GM18858 (cell line): ENCODE measurements at regions not wholly inside any gene's neighbourhood (a gene's known extent, or its start where the extent isn't known, plus 50 kb on each side); places are given as distances from the start of the nearest gene placed in this dataset.

Experiments used
- ATAC-seq: cut with Tn5 transposase; IDR thresholded peaks from one replicate; pipeline ENCODE4 v1.9.1; 2021; ENCODE audit not compliant: unreplicated experiment

GRCh38 chr1:177793900-177794299 is 176.0 kb downstream of the SEC16B start:
- no peak for ATAC-seq

- ATAC-seq, result no peak
These were observed 179.3 kb downstream of the SEC16B start for GRCh38 chr1:177790566-177790965.

- no peak for ATAC-seq
These were observed 179.9 kb downstream of the SEC16B start for GRCh38 chr1:177789956-177790355.

- ATAC-seq, result no peak
These were observed 183.6 kb downstream of the SEC16B start for GRCh38 chr1:177786176-177786745.

GRCh38 chr1:177784936-177785335 is 184.9 kb downstream of the SEC16B start:
- no peak for ATAC-seq

GRCh38 chr1:177784409-177784808 is 185.4 kb downstream of the SEC16B start:
- no peak for ATAC-seq

- ATAC-seq, result no peak
These were observed 186.8 kb downstream of the SEC16B start for GRCh38 chr1:177783051-177783450.

GRCh38 chr1:177780096-177780700 is 189.7 kb downstream of the SEC16B start:
- no peak for ATAC-seq

GRCh38 chr1:177779166-177779965 is 190.5 kb downstream of the SEC16B start:
- no peak for ATAC-seq

- no peak for ATAC-seq
These were observed 193.9 kb downstream of the SEC16B start for GRCh38 chr1:177775924-177776323.

GRCh38 chr1:177772386-177772960 is 197.4 kb downstream of the SEC16B start:
- ATAC-seq, result no peak

- no peak for ATAC-seq
These were observed 198.2 kb downstream of the SEC16B start for GRCh38 chr1:177771688-177772087.

- ATAC-seq, result no peak
These were observed 199.8 kb downstream of the SEC16B start for GRCh38 chr1:177770096-177770495.

- ATAC-seq, result no peak
These were observed 213.9 kb downstream of the SEC16B start for GRCh38 chr1:177755851-177756560.

GRCh38 chr1:177754603-177755002 is 215.3 kb downstream of the SEC16B start:
- ATAC-seq, result no peak

GRCh38 chr1:177753655-177754054 is 216.2 kb downstream of the SEC16B start:
- no peak for ATAC-seq

GRCh38 chr1:177748080-177748801 is 221.6 kb downstream of the SEC16B start:
- no peak for ATAC-seq

GRCh38 chr1:177746155-177746554 is 223.7 kb downstream of the SEC16B start:
- no peak for ATAC-seq

GRCh38 chr1:177744906-177745305 is 225.0 kb downstream of the SEC16B start:
- no peak for ATAC-seq

- no peak for ATAC-seq
These were observed 228.4 kb downstream of the SEC16B start for GRCh38 chr1:177741476-177741875.

GRCh38 chr1:177739780-177740179 is 230.1 kb downstream of the SEC16B start:
- no peak for ATAC-seq
